ENCODE measurements at regions not wholly inside any gene's neighbourhood (a gene's known extent, or its start where the extent isn't known, plus 50 kb on each side); places are given as distances from the start of the nearest gene placed in this dataset.

GRCh38 chr9:14525856-14526255 lies 167.4 kb downstream of the ZDHHC21 start (continued):
- TF ChIP-seq PBX2 (CRISPR knock-in tag; IDR thresholded peaks at IDR 0.05; ENCODE audit: low read depth) = no peak
- peak; percentile 35; the same call in 1 of the 2 replicates for TF ChIP-seq PBX2 (tag; conservative IDR thresholded peaks at IDR 0.05; ENCODE audit: low read depth)
- no peak for TF ChIP-seq RBM25 (IDR thresholded peaks at IDR 0.05; ENCODE audit: low read depth, low read length, severe bottlenecking)
- TF ChIP-seq ZKSCAN1 (IDR thresholded peaks at IDR 0.05; ENCODE audit: low read depth, low read length) = peak; percentile 76; the same call in 1 of the 2 replicates
- TF ChIP-seq TCF3 (CRISPR knock-in tag; IDR thresholded peaks at IDR 0.05) = peak; percentile 74
- TF ChIP-seq PKNOX1 (IDR thresholded peaks at IDR 0.05) = peak; percentile 29; the same call in 1 of the 2 replicates
- peak; percentile 67 for TF ChIP-seq TEAD4 (IDR thresholded peaks at IDR 0.05; ENCODE audit: low read length)
- no peak for TF ChIP-seq TEAD4 (CRISPR knock-in tag; IDR thresholded peaks at IDR 0.05; ENCODE audit: borderline replicate concordance)
- TF ChIP-seq ARID1B (IDR thresholded peaks at IDR 0.05) = peak; percentile 75
- TF ChIP-seq ZNF507 (tag; conservative IDR thresholded peaks at IDR 0.05) = no peak
- peak; percentile 67 for TF ChIP-seq MEIS2 (IDR thresholded peaks at IDR 0.05; ENCODE audit: partially characterized antibody)
- no peak for TF ChIP-seq FOXA3 (CRISPR knock-in tag; conservative IDR thresholded peaks at IDR 0.05 in 1 of 2, IDR thresholded peaks at IDR 0.05 in 1 of 2)
- TF ChIP-seq POLR2AphosphoS5 (IDR thresholded peaks at IDR 0.05; ENCODE audit: control insufficient read depth, insufficient read depth, low read depth, low read length) = peak; percentile 41; the same call in 1 of the 2 replicates
- TF ChIP-seq ZNF655 (CRISPR knock-in tag; IDR thresholded peaks at IDR 0.05) = no peak
- TF ChIP-seq KDM1A (IDR thresholded peaks at IDR 0.05) = 0 out of 4 replicates have a peak, but pooled peaks of 1 of the 2 experiments have one; percentile 7
- TF ChIP-seq CBFA2T2 (conservative IDR thresholded peaks at IDR 0.05) = peak; percentile 62
- peak; percentile 23; the same call in 1 of the 2 replicates for TF ChIP-seq SMARCE1 (IDR thresholded peaks at IDR 0.05)

Measured in K562 (cell line).